ENCODE measurements at regions not wholly inside any gene's neighbourhood (a gene's known extent, or its start where the extent isn't known, plus 50 kb on each side); places are given as distances from the start of the nearest gene placed in this dataset.
"Not testable (repeated sequence)": the region's sequence is repeated elsewhere in the genome, so short reads cannot be mapped to it uniquely, and the experiment has no call there.

GRCh38 chr1:60694980-60695379 is 387.4 kb upstream of the NFIA start:
- Histone ChIP-seq H3K4me1 (no peaks in the 10 kb centered on the region), H3K9me3 (no peaks in the 10 kb centered on the region), H3K36me3 (no peaks in the 10 kb centered on the region), H3K27me3 (no peaks in the 10 kb centered on the region), H3K4me3 (no peak overlapping the region), H3K27ac (no peak overlapping the region)
- intact Hi-C loops (cut with DNase I), result no loop called here
- DNase-seq (no peak), ATAC-seq (no peak), FAIRE-seq (no peak)
- 74 to 85% methylated on average over 4 of the region's 4 CpGs for WGBS, 2 donors
- TF ChIP-seq CTCF (IDR thresholded peaks at IDR 0.05), result no peak

- FAIRE-seq (no peak), DNase-seq (no peak)
These were observed 390.3 kb upstream of the NFIA start for GRCh38 chr1:60692031-60692430.

GRCh38 chr1:60688221-60688620 is 394.1 kb upstream of the NFIA start:
- FAIRE-seq; H3K36me3 ChIP-seq; DNase-seq; ATAC-seq; H3K4me1 ChIP-seq; H3K27me3 ChIP-seq; H3K9me3 ChIP-seq; H3K4me3 ChIP-seq; intact Hi-C loops (cut with DNase I); H3K27ac ChIP-seq: not testable (repeated sequence)
- 58 to 64% methylated on average over 2 of the region's 2 CpGs for WGBS, 2 donors

More at GRCh38 chr1:60692031-60692430, 390.3 kb upstream of the NFIA start:
- no peaks in the 10 kb centered on the region for H3K9me3 ChIP-seq
- no peaks in the 10 kb centered on the region for H3K36me3 ChIP-seq
- no peak for TF ChIP-seq CTCF (IDR thresholded peaks at IDR 0.05)
- no peak overlapping the region for H3K4me3 ChIP-seq
- intact Hi-C loops (cut with DNase I), result no loop called here
- H3K27me3 ChIP-seq, result no peaks in the 10 kb centered on the region
- H3K27ac ChIP-seq, result no peak overlapping the region
- no peaks in the 10 kb centered on the region for H3K4me1 ChIP-seq
- ATAC-seq, result no peak

- Histone ChIP-seq H3K27ac (no peak overlapping the region), H3K9me3 (no peaks in the 10 kb centered on the region), H3K4me1 (no peaks in the 10 kb centered on the region), H3K27me3 (no peaks in the 10 kb centered on the region), H3K4me3 (no peak overlapping the region), H3K36me3 (no peaks in the 10 kb centered on the region)
- no peak for TF ChIP-seq CTCF (IDR thresholded peaks at IDR 0.05)
- 74 to 80% methylated on average over 2 of the region's 2 CpGs for WGBS, 2 donors
- DNase-seq (no peak), ATAC-seq (no peak), FAIRE-seq (no peak)
- intact Hi-C loops (cut with DNase I), result no loop called here
These were observed 401.1 kb upstream of the NFIA start for GRCh38 chr1:60681095-60681860.

- FAIRE-seq (no peak), DNase-seq (no peak), ATAC-seq (no peak)
- H3K4me1 ChIP-seq, result no peaks in the 10 kb centered on the region
- 62 to 73% methylated on average over 7 of the region's 7 CpGs for WGBS, 2 donors
- TF ChIP-seq CTCF (IDR thresholded peaks at IDR 0.05), result no peak
- H3K36me3 ChIP-seq, result no peaks in the 10 kb centered on the region
- intact Hi-C loops (cut with DNase I), result no loop called here
- H3K27me3 ChIP-seq, result no peaks in the 10 kb centered on the region
- H3K9me3 ChIP-seq, result no peaks in the 10 kb centered on the region
- H3K4me3 ChIP-seq, result no peak overlapping the region
- no peak overlapping the region for H3K27ac ChIP-seq
These were observed 402.6 kb upstream of the NFIA start for GRCh38 chr1:60679524-60680375.
